T-helper 2 cell treated with Interferon-gamma antibody and Interleukin-4, amounts not matched to agents 100 ng/mL and 5 ng/mL, for 36 hours (primary cell): ENCODE measurements at regions not wholly inside any gene's neighbourhood (a gene's known extent, or its start where the extent isn't known, plus 50 kb on each side); places are given as distances from the start of the nearest gene placed in this dataset.
"Not testable (repeated sequence)": the region's sequence is repeated elsewhere in the genome, so short reads cannot be mapped to it uniquely, and the experiment has no call there.

Experiments used
- intact Hi-C: fragments of 100-400 bp; cut with micrococcal nuclease; formaldehyde crosslinking; loops from one replicate; pipeline ENCODE4 v1.15.1; 2023

GRCh38 chr2:89287084-89287483, 595.6 kb downstream of the RPIA start:
- intact Hi-C loops = not testable (repeated sequence)

GRCh38 chr2:89291717-89292298, 600.3 kb downstream of the RPIA start:
- intact Hi-C loops = not testable (repeated sequence)

GRCh38 chr2:89293399-89293798, 601.9 kb downstream of the RPIA start:
- intact Hi-C loops = not testable (repeated sequence)

- intact Hi-C loops = not testable (repeated sequence)
Observed at GRCh38 chr2:89294335-89294734, 602.9 kb downstream of the RPIA start.

GRCh38 chr2:89296820-89297398, 605.4 kb downstream of the RPIA start:
- intact Hi-C loops = not testable (repeated sequence)

GRCh38 chr2:89299196-89299595, 607.7 kb downstream of the RPIA start:
- intact Hi-C loops = not testable (repeated sequence)

- intact Hi-C loops = not testable (repeated sequence)
Observed at GRCh38 chr2:89305623-89306022, 614.1 kb downstream of the RPIA start.

GRCh38 chr2:89306869-89307637, 615.6 kb downstream of the RPIA start:
- intact Hi-C loops = not testable (repeated sequence)

GRCh38 chr2:89318990-89319389, 627.5 kb downstream of the RPIA start:
- intact Hi-C loops = not testable (repeated sequence)

GRCh38 chr2:89325894-89326293, 634.4 kb downstream of the RPIA start:
- intact Hi-C loops = not testable (repeated sequence)

- intact Hi-C loops = not testable (repeated sequence)
Observed at GRCh38 chr2:89326455-89326854, 635.0 kb downstream of the RPIA start.

GRCh38 chr2:89328790-89329189, 637.3 kb downstream of the RPIA start:
- intact Hi-C loops = not testable (repeated sequence)
